ENCODE measurements at regions not wholly inside any gene's neighbourhood (a gene's known extent, or its start where the extent isn't known, plus 50 kb on each side); places are given as distances from the start of the nearest gene placed in this dataset.

GRCh38 chr10:85187047-85187446 is 858.7 kb downstream of the CCSER2 start:
- DNase-seq (ENCODE audit: low spot score) (peak; percentile 58), ATAC-seq (peak; percentile 73)

- ATAC-seq (peak; percentile 65), DNase-seq (ENCODE audit: low spot score) (peak; percentile 50)
These were observed 860.5 kb downstream of the CCSER2 start for GRCh38 chr10:85188770-85189484.

GRCh38 chr10:85193796-85194195 is 865.4 kb downstream of the CCSER2 start:
- ATAC-seq, result peak; percentile 93

GRCh38 chr10:85194706-85195105 is 866.3 kb downstream of the CCSER2 start:
- ATAC-seq, result no peak

More at GRCh38 chr10:85193796-85194195, 865.4 kb downstream of the CCSER2 start:
- peak; percentile 84 for DNase-seq (ENCODE audit: low spot score)

GRCh38 chr10:85195596-85195995 is 867.2 kb downstream of the CCSER2 start:
- DNase-seq (ENCODE audit: low spot score), result no peak
- ATAC-seq, result no peak

More at GRCh38 chr10:85194706-85195105, 866.3 kb downstream of the CCSER2 start:
- no peak for DNase-seq (ENCODE audit: low spot score)

- peak; percentile 81 for ATAC-seq
- DNase-seq (ENCODE audit: low spot score), result no peak
These were observed 876.4 kb downstream of the CCSER2 start for GRCh38 chr10:85204814-85205213.

- no peak for ATAC-seq
- DNase-seq (ENCODE audit: low spot score), result no peak
These were observed 884.1 kb downstream of the CCSER2 start for GRCh38 chr10:85212526-85212925.

- DNase-seq (ENCODE audit: low spot score) (no peak), ATAC-seq (no peak)
These were observed 885.1 kb downstream of the CCSER2 start for GRCh38 chr10:85213493-85213892.

GRCh38 chr10:85222300-85222699 is 893.9 kb downstream of the CCSER2 start:
- peak; percentile 55 for ATAC-seq
- DNase-seq (ENCODE audit: low spot score), result no peak

- ATAC-seq (no peak), DNase-seq (ENCODE audit: low spot score) (no peak)
These were observed 896.1 kb downstream of the CCSER2 start for GRCh38 chr10:85224366-85224940.

- ATAC-seq, result no peak
These were observed 896.9 kb downstream of the CCSER2 start for GRCh38 chr10:85225311-85225710.

GRCh38 chr10:85226596-85226995 is 898.2 kb downstream of the CCSER2 start:
- ATAC-seq, result no peak

More at GRCh38 chr10:85225311-85225710, 896.9 kb downstream of the CCSER2 start:
- no peak for DNase-seq (ENCODE audit: low spot score)

GRCh38 chr10:85228726-85229125 is 900.3 kb downstream of the CCSER2 start:
- ATAC-seq, result peak; percentile 77
- DNase-seq (ENCODE audit: low spot score), result peak; percentile 52

More at GRCh38 chr10:85226596-85226995, 898.2 kb downstream of the CCSER2 start:
- DNase-seq (ENCODE audit: low spot score), result no peak

GRCh38 chr10:85231534-85232270 is 903.3 kb downstream of the CCSER2 start:
- DNase-seq (ENCODE audit: low spot score) (no peak), ATAC-seq (peak; percentile 85)

- DNase-seq (ENCODE audit: low spot score) (no peak), ATAC-seq (no peak)
These were observed 906.9 kb downstream of the CCSER2 start for GRCh38 chr10:85235258-85235657.

- ATAC-seq, result no peak
- DNase-seq (ENCODE audit: low spot score), result no peak
These were observed 910.3 kb downstream of the CCSER2 start for GRCh38 chr10:85238676-85239075.

GRCh38 chr10:85250304-85250703 is 921.9 kb downstream of the CCSER2 start:
- no peak for DNase-seq (ENCODE audit: low spot score)
- ATAC-seq, result no peak

GRCh38 chr10:85256481-85256880 is 928.1 kb downstream of the CCSER2 start:
- no peak for ATAC-seq

GRCh38 chr10:85259908-85260307 is 931.5 kb downstream of the CCSER2 start:
- ATAC-seq (no peak), DNase-seq (ENCODE audit: low spot score) (no peak)

More at GRCh38 chr10:85256481-85256880, 928.1 kb downstream of the CCSER2 start:
- DNase-seq (ENCODE audit: low spot score), result no peak

- no peak for ATAC-seq
- DNase-seq (ENCODE audit: low spot score), result no peak
These were observed 934.6 kb downstream of the CCSER2 start for GRCh38 chr10:85262992-85263391.

- DNase-seq (ENCODE audit: low spot score), result no peak
- no peak for ATAC-seq
These were observed 936.7 kb downstream of the CCSER2 start for GRCh38 chr10:85265121-85265520.

- no peak for ATAC-seq
- DNase-seq (ENCODE audit: low spot score), result no peak
These were observed 938.4 kb downstream of the CCSER2 start for GRCh38 chr10:85266808-85267207.

Measured in left lobe of liver (tissue), 2 donors.